ACHN (cell line): ENCODE measurements at regions not wholly inside any gene's neighbourhood (a gene's known extent, or its start where the extent isn't known, plus 50 kb on each side); places are given as distances from the start of the nearest gene placed in this dataset.
A peak's percentile ranks its signal among the peaks of the same experiment; 100 is the strongest.

Experiments
- DNase-seq: peaks from one replicate; pipeline ENCODE4 v3.0.0-alpha.2; 2015
- in situ Hi-C: cut with HindIII; loops from 2 replicates; pipeline ENCODE4 v1.10.0; 2017; ENCODE audit warnings: low sequenced_read_pairs, low pct_ligation_motif_present, low pct_unique_long_range_greater_than_20kb

DNA sequence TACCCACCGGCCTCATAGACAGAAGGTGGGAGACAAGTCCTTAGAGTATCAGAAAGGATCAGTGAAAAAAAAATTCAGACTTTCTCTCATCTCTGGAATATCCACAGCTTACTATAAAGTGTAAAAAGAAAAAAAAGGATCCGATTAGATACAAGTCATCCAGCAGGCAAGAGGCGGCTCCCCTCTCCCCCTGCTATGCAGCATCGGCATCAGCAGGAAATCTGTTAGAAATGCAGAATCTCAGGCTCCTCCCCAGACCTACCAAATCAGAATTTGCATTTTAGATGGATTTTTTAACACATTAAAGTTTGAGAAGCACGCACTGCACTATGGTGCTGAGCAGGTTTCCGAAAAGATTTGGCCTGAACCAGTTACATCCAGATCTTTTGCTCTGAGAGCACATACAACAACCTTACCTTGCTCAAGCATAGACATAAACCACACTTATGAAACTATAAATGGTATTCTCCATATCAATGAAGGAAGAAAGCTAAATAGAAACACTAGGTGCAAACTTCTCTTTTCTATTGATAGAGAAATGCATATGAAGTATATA lies 117.0 kb upstream of the POU3F2 start:
- no peak for DNase-seq
- in situ Hi-C loops: no loop called here

DNA sequence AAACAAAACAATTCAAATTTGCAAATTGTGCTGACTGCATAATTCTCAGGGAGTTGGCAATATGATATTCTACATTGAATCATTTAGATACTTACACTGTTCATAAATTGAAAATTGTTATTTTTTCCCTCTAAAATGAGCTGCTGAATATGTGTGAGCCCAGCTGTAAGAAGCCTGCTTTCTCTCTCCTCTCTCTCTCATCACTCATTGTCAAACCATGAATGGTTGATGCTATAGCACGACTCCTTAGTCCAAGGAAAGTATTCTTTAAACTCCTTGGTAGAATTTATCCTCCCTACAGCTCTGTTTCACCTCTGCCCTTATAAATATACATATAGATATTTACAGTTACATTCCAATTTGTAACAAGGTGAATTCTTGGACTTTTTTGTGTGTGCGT lies 116.4 kb upstream of the POU3F2 start:
- DNase-seq: no peak
- in situ Hi-C loops: no loop called here

DNA sequence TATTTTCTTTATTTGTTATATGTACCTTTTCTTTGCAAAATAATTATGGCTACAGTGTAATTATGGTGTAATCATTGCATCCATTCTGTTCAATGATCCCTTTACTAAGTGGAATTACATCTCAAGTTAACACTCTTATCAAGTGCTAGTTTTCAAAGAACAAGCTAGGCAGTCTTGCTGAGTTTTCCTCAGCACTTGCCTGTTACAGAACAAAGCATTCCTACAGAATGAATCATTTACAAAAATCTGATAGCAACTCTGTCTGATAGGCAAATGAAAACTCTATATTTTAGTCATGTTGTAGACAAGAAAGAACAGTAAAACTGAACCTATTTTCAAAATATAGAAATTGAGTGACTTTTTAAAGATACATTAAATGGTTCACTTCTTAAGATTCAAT lies 109.8 kb upstream of the POU3F2 start:
- DNase-seq: no peak

DNA sequence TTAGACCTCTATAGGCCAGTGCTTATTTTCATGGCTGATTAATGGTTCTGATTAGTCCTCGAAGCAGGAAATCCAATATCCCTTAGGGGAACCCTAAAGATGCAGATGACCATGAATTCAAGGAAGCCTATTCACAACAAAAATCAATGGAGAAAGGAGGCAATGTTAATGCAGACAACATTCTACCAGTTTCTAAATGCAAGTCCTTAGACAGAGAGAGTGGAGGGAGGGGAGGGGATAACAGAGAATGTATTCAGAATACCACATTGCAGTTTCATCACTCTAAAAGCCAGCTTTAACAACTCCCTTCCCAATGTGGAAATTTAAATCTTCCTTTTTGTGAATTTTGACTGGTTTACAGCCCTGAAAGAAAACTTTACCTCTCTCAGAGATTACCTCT lies 87.1 kb upstream of the POU3F2 start:
- no peak for DNase-seq
- in situ Hi-C loops: no loop called here

More for the DNA sequence above, 109.8 kb upstream of the POU3F2 start:
- in situ Hi-C loops: no loop called here

DNA sequence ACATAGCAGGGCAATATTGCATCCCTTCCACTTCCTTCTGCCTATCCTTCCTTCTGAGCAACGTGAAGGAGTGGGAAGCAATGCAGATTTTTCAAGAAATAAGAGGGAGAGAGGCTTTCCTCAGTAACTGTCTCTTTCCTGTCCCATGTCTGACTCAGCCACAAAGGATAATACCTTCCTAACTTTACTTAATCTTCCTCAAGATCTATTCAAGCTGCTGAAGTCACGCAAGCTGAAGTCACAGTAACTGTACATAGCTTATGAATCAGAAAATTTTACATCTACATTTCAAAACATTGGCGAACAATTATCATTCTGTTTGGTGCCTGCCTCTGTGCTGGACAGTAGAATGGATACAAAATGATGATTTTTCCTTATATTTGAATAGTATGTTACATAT lies 86.4 kb upstream of the POU3F2 start:
- DNase-seq: no peak
- in situ Hi-C loops: no loop called here

DNA sequence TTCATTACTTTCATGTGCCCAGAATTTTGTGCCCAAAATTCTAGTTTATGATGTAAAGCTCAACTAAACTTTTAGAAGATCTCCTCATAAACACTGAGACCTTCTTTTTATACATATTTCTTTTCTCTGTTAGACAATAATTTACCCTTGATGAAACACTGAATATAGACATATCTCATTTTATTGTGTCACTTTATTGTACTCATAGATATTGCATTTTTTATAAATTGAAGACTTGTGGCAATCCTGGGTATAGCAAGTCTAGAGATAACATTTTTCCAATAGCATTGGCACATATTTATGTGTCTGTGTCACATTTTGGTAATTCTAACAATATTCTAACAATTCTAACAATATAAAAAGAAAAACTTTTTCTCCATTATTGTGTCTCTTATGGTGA lies 74.9 kb upstream of the POU3F2 start:
- DNase-seq: no peak
- in situ Hi-C loops: no loop called here

DNA sequence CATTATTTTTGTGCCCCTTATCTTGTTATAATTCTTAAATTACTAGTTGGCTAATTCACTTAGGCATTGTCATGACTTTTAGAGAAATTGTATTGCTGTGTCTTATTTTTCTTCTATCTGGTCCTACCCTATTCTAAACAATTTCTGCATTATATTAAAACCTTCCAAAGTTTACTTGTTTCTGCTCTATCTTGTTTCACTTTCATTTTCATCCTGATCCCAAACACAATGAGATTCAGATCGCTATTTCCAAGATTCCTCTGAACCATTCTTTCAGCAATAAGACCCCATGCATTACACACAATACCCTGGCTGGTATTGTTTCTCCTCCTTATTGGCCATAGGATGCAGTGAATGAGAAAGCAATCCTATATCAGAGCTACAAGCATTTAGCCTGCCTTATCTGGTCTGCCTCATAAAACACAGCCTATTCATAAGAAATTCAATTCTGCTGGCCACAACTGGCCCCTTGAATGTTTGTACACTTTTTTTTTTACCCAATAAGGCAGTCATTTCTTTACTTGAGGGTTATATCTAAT lies 69.9 kb upstream of the POU3F2 start:
- peak; percentile 8 for DNase-seq
- in situ Hi-C loops: no loop called here

DNA sequence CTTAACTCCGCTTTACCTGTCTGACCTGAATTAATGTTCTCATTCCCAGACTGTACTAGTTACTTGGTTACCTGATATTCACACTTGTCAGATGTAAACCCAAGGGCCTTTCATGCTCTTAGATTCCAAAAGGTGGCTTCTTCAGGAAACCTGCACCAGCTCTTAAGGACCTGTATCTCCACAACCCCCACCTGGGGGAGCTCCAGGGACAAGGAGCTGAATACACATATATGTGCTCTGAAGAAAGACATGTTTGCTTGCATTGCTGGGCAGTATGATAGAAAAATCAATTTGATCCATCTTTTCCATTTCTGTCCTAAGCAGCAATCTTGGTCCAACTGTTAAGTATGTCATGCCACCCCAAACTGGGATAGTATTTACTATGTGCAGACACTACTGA lies 64.8 kb upstream of the POU3F2 start:
- in situ Hi-C loops: no loop called here
- DNase-seq: peak; percentile 46

DNA sequence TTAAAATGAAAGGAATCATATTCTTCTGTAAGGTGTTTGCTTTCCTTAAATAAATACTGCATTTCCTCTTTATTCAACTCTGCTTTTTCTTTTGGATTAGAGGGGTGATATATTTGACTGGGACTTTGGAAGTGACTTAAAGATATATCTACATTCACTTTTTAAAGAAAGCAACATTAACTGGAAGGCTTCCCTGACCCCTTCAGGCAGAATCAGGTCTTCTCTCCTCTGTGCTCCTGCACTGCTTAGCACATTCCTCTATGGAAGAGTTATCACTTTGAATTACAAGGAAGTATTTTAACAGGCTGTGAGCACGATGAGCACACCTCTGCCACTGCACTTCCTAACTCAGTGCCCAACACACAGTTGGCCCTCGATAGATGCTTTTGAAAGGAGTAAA lies 59.2 kb upstream of the POU3F2 start:
- DNase-seq: no peak
- in situ Hi-C loops: no loop called here

DNA sequence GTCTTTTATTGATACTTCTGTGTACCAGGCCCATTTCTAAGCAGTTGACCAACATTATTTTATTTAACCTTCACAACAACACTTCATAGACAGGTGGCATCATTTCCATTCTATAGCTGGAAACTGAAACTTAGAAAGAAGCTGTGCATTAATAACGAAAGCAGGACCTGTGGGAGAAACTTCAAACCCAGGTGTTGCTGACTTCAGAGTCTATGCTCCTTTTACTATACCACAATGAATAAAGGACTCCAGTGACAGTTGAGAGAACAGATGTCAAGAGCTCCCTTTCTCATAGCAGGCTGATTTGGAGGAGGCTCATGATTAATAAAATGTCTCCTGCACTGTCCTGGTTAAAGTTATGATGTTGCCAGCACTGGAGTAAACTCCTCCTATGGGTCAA lies 56.6 kb upstream of the POU3F2 start:
- no peak for DNase-seq
- in situ Hi-C loops: no loop called here

DNA sequence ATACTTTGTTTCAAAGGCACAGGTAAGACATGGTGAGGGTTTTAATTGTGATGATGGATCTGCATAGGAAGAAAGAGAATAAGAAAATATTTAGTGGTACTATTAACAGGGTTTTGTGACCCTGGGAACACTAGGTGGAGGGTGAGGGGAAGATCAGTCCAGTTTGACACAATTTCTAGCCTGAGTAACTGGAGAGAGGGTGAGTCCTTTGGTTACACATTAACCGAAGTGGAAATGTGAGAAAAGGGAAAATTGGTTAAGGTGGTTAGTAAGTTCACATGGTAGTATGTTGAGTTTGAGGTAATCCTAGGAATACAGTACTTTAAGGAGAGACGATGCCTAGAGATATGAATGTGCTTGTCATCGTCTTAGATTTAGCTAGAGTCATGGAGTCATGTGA lies 54.8 kb upstream of the POU3F2 start:
- in situ Hi-C loops: no loop called here
- no peak for DNase-seq

DNA sequence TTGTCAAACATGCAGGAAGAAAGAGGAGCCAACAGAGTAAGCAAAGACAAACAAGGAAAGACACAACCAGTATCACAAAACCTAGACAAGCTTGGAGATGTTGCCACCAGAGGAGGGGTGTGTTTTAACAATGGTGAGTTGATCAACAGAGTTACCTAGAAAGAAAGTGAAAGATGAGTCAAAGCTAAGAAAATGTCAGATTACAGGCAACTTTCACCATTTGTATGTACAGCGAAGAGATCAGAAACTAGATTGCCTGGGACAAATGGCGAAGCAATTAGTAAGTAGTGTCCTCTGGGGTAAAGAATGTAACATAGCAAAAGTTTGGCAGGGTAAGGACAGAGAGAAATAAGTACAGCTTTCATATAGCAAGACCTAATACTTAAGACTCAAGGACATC lies 51.6 kb upstream of the POU3F2 start:
- in situ Hi-C loops: no loop called here
- no peak for DNase-seq

DNA sequence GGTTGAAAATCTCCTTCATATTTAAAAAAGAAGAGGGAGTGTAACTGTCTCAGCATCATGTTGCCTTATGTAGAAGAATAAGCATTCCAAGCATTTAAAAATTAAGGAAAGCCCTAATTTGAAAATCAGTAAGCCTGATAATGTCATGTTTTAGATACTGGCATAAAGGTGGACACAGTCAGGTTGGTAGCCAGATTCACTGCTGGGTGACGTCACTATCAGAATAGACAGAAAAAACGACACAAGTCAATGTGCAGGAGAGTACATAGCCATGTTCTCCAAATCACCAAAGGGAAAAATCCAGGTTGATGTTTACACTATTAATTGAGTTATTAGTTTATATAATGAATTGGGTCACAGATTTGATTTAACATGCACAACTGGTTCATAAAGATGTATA lies 50.8 kb upstream of the POU3F2 start:
- DNase-seq: no peak
- in situ Hi-C loops: no loop called here
